Testis (tissue), 2 donors: ENCODE measurements at regions not wholly inside any gene's neighbourhood (a gene's known extent, or its start where the extent isn't known, plus 50 kb on each side); places are given as distances from the start of the nearest gene placed in this dataset.
A peak's percentile ranks its signal among the peaks of the same experiment; 100 is the strongest.

Experiments used
- DNase-seq: peaks from one replicate; pipeline ENCODE4 v3.0.0-alpha.2; 2019
- H3K27ac ChIP-seq, 2 donors: fragments of 200-600 bp; sonication (generic); one replicate each; pipeline ENCODE4 v1.5.1; 2019
- H3K27me3 ChIP-seq: fragments of 200-600 bp; sonication (generic); one replicate; pipeline ENCODE4 v1.5.1; 2019
- H3K36me3 ChIP-seq: fragments of 200-600 bp; sonication (generic); one replicate; pipeline ENCODE4 v1.5.1; 2017; ENCODE audit warnings: low read depth; ENCODE audit errors: missing control alignments
- H3K4me1 ChIP-seq: fragments of 200-600 bp; sonication (generic); one replicate; pipeline ENCODE4 v1.5.1; 2019
- H3K4me3 ChIP-seq, 2 donors: fragments of 200-600 bp; sonication (generic); one replicate each; pipeline ENCODE4 v1.5.1; 2017 to 2019
- H3K9me3 ChIP-seq: fragments of 200-600 bp; sonication (generic); one replicate; pipeline ENCODE4 v1.5.1; 2017
- POLR2A ChIP-seq: fragments of 450-650 bp; IDR thresholded peaks from one replicate; pipeline ENCODE4 v1.6.1; 2017; ENCODE audit warnings: antibody characterized with exemption, mild to moderate bottlenecking, moderate library complexity
- WGBS, 2 donors: methylation state at CpG; one replicate each; pipeline ENCODE4 v1.1.5; 2018; 5-methylcytosine and 5-hydroxymethylcytosine counted together
- intact Hi-C: fragments of 100-400 bp; cut with DNase I; formaldehyde crosslinking; loops from one replicate; pipeline ENCODE4 v1.15.1; 2023; ENCODE audit warnings: low total_unique reads
- TF ChIP-seq, protein P1 (sequence below), 3 experiments: fragments of 450-650 bp in 2 of 3; fragments of 200-600 bp in 1 of 3; sonication (generic) in 1 of 3; IDR thresholded peaks; one replicate each; pipeline ENCODE4 v1.5.1; 2016 to 2019; ENCODE audit warnings: antibody characterized with exemption in 3 of 3, mild to moderate bottlenecking in 2 of 3, moderate library complexity in 1 of 3

DNA sequence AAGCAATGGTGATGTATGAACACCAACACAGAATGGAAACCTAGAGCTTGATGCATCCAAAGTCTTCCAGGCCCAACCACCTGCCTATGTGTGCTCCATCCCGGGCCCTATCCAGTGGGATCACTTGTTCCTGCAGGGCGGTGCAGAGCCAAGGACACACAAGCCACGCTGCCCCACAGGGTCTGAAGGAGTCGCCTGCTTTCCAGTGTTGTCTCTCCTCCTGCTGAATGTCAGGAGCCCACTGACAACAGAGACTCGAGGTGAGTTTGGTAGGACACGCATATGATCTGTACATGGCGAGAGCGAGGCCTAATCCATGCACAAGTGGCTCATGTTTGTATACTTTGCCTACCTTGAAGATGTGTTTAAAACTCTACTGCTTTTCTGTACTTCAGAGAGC lies 70.9 kb upstream of the FHL2 start:
- TF ChIP-seq, protein P1, sequence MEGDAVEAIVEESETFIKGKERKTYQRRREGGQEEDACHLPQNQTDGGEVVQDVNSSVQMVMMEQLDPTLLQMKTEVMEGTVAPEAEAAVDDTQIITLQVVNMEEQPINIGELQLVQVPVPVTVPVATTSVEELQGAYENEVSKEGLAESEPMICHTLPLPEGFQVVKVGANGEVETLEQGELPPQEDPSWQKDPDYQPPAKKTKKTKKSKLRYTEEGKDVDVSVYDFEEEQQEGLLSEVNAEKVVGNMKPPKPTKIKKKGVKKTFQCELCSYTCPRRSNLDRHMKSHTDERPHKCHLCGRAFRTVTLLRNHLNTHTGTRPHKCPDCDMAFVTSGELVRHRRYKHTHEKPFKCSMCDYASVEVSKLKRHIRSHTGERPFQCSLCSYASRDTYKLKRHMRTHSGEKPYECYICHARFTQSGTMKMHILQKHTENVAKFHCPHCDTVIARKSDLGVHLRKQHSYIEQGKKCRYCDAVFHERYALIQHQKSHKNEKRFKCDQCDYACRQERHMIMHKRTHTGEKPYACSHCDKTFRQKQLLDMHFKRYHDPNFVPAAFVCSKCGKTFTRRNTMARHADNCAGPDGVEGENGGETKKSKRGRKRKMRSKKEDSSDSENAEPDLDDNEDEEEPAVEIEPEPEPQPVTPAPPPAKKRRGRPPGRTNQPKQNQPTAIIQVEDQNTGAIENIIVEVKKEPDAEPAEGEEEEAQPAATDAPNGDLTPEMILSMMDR (IDR thresholded peaks at IDR 0.05), result no peak
- TF ChIP-seq POLR2A, result no peak
- Histone ChIP-seq H3K27me3 (no peaks in the 10 kb centered on the region), H3K4me3 (no peak overlapping the region), H3K4me1 (peaks cover 3% of the 10 kb centered on the region), H3K9me3 (no peaks in the 10 kb centered on the region), H3K27ac (no peak overlapping the region), H3K36me3 (no peaks in the 10 kb centered on the region)
- WGBS, 2 donors, result 86 to 92% methylated on average over 5 to 8 of the region's 8 CpGs
- intact Hi-C loops, result no loop called here
- DNase-seq, result no peak

- TF ChIP-seq POLR2A, result no peak
- TF ChIP-seq, protein P1 (IDR thresholded peaks at IDR 0.05), result no peak
- Histone ChIP-seq H3K4me3 (no peak overlapping the region), H3K9me3 (no peaks in the 10 kb centered on the region), H3K27ac (no peak overlapping the region), H3K36me3 (no peaks in the 10 kb centered on the region), H3K27me3 (no peaks in the 10 kb centered on the region), H3K4me1 (peaks cover 3% of the 10 kb centered on the region)
- 75 to 76% methylated on average over 8 of the region's 8 CpGs for WGBS, 2 donors
- intact Hi-C loops, result no loop called here
- DNase-seq, result no peak
These were observed 69.8 kb upstream of the FHL2 start for GRCh38 chr2:105468582-105469042.

- no peaks in the 10 kb centered on the region for H3K27me3 ChIP-seq
- H3K4me1 ChIP-seq, result peaks cover 10% of the 10 kb centered on the region
- TF ChIP-seq POLR2A, result no peak
- TF ChIP-seq, protein P1 (IDR thresholded peaks at IDR 0.05), result no peak
- H3K36me3 ChIP-seq, result no peaks in the 10 kb centered on the region
- 86 to 94% methylated on average over 2 of the region's 2 CpGs for WGBS, 2 donors
- intact Hi-C loops, result no loop called here
- DNase-seq, result no peak
- H3K27ac ChIP-seq, result no peak overlapping the region
- no peaks in the 10 kb centered on the region for H3K9me3 ChIP-seq
- H3K4me3 ChIP-seq, result no peak overlapping the region
These were observed 65.5 kb upstream of the FHL2 start for GRCh38 chr2:105464325-105464724.

DNA sequence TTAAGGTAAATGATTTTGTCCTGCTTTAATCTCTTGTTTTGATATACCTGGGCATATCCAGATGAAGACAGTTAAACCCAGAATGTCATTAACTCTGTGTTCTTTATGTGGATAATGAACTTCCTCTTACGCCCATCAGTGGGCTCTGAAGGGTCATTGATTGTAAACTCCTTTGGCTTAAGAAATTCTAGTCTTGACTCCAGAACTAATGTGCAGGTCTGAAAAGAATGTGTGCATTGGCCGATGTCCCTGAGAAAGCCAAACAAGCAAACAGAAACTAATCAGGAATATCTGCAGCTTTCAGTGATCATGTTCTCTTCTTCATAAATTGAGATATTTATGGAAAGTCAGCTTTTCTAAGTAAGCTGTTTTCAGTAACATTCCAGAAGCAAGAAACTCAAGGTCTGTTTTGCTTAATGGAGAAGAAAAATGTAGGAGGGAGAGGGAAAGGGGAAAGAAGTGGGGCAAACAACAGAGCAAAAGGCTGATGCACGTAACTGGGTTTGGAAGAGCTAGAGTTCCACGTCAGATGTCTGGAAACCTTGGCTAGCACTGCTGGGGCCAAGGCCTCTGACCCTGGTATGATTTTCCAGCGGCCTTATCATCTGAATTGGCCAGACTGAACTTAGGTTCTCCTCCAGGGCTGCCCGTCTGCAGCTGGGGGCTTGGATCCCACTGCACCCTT lies 61.3 kb upstream of the FHL2 start:
- peak; percentile 55 for DNase-seq
- peaks cover 7% of the 10 kb centered on the region for H3K4me1 ChIP-seq
- H3K27me3 ChIP-seq, result no peaks in the 10 kb centered on the region
- WGBS, 2 donors, result 42% methylated on average over 6 of the region's 6 CpGs
- H3K27ac ChIP-seq, result peak overlapping the region in 1 of 2 donors; percentile 62
- intact Hi-C loops, result no loop called here
- no peaks in the 10 kb centered on the region for H3K9me3 ChIP-seq
- no peak overlapping the region for H3K4me3 ChIP-seq
- no peaks in the 10 kb centered on the region for H3K36me3 ChIP-seq
- TF ChIP-seq POLR2A, result no peak
- TF ChIP-seq, protein P1 (IDR thresholded peaks at IDR 0.05), result no peak

GRCh38 chr2:105458076-105458475 lies 59.2 kb upstream of the FHL2 start:
- Histone ChIP-seq H3K27me3 (no peaks in the 10 kb centered on the region), H3K4me1 (peaks cover 7% of the 10 kb centered on the region), H3K9me3 (no peaks in the 10 kb centered on the region), H3K4me3 (no peak overlapping the region), H3K27ac (no peak overlapping the region), H3K36me3 (no peaks in the 10 kb centered on the region)
- TF ChIP-seq, protein P1 (IDR thresholded peaks at IDR 0.05), result no peak
- no peak for TF ChIP-seq POLR2A
- intact Hi-C loops, result no loop called here
- 88 to 89% methylated on average over 6 of the region's 6 CpGs for WGBS, 2 donors
- DNase-seq, result no peak
